SK-N-SH treated with all-trans-retinoic acid at 6 μM for 48 hours (cell line): ENCODE measurements at regions not wholly inside any gene's neighbourhood (a gene's known extent, or its start where the extent isn't known, plus 50 kb on each side); places are given as distances from the start of the nearest gene placed in this dataset.

Experiments
- ATAC-seq: fragments of 200-7000 bp; cut with Tn5 transposase; 3 replicates; pipeline ENCODE4 v1.9.1; 2020; ENCODE audit warnings: mild to moderate bottlenecking, moderate library complexity
- ARNTL ChIP-seq: fragments of 450-650 bp; formaldehyde crosslinking; IDR thresholded peaks from 2 replicates; pipeline ENCODE4 v1.5.0; 2020; ENCODE audit warnings: low read depth, mild to moderate bottlenecking, moderate library complexity, borderline replicate concordance
- ESRRG ChIP-seq: fragments of 250-450 bp; sonication (Bioruptor Pico); IDR thresholded peaks from 2 replicates; pipeline ENCODE4 v1.6.1; 2021; ENCODE audit warnings: mild to moderate bottlenecking
- GLIS3 ChIP-seq: fragments of 250-450 bp; sonication (Bioruptor Pico); IDR thresholded peaks from 2 replicates; pipeline ENCODE4 v1.5.0; 2020; ENCODE audit warnings: mild to moderate bottlenecking, moderate library complexity
- ISL1 ChIP-seq: fragments of 250-450 bp; sonication (Bioruptor Pico); IDR thresholded peaks from 2 replicates; pipeline ENCODE4 v2.1.2; 2022; ENCODE audit warnings: mild to moderate bottlenecking, moderate library complexity
- OSR1 ChIP-seq: fragments of 250-450 bp; sonication (Bioruptor Pico); IDR thresholded peaks from 2 replicates; pipeline ENCODE4 v1.8.0; 2022; ENCODE audit warnings: moderate library complexity, mild to moderate bottlenecking, inconsistent platforms
- PPARA ChIP-seq: fragments of 250-450 bp; sonication (Bioruptor Pico); IDR thresholded peaks from 2 replicates; pipeline ENCODE4 v1.5.0; 2020; ENCODE audit warnings: mild to moderate bottlenecking, borderline replicate concordance
- RARB ChIP-seq: fragments of 250-450 bp; sonication (Bioruptor Pico); IDR thresholded peaks from 2 replicates; pipeline ENCODE4 v1.8.0; 2021; ENCODE audit warnings: mild to moderate bottlenecking, moderate library complexity
- SNAI2 ChIP-seq: fragments of 250-450 bp; sonication (Bioruptor Pico); IDR thresholded peaks from 2 replicates; pipeline ENCODE4 v1.5.0; 2020; ENCODE audit warnings: mild to moderate bottlenecking, moderate library complexity
- TCF4 ChIP-seq: fragments of 250-450 bp; sonication (Bioruptor Pico); IDR thresholded peaks from 2 replicates; pipeline ENCODE4 v1.8.0; 2021; ENCODE audit warnings: mild to moderate bottlenecking, moderate library complexity, borderline replicate concordance
- TOX ChIP-seq: fragments of 250-450 bp; sonication (Bioruptor Pico); IDR thresholded peaks from 2 replicates; pipeline ENCODE4 v1.8.0; 2021; ENCODE audit warnings: mild to moderate bottlenecking, moderate library complexity, borderline replicate concordance
- ZC3H10 ChIP-seq: fragments of 250-450 bp; sonication (Bioruptor Pico); IDR thresholded peaks from 2 replicates; pipeline ENCODE4 v1.5.1; 2021; ENCODE audit warnings: mild to moderate bottlenecking, moderate library complexity
- ZFP3 ChIP-seq: fragments of 250-450 bp; sonication (Bioruptor Pico); IDR thresholded peaks from 2 replicates; pipeline ENCODE4 v1.5.0; 2020; ENCODE audit warnings: mild to moderate bottlenecking, moderate library complexity
- ZFP30 ChIP-seq: fragments of 450-650 bp; formaldehyde crosslinking; IDR thresholded peaks from 2 replicates; pipeline ENCODE4 v1.5.0; 2022; ENCODE audit warnings: mild to moderate bottlenecking, moderate library complexity
- ZNF565 ChIP-seq: fragments of 450-650 bp; formaldehyde crosslinking; conservative IDR thresholded peaks from 2 replicates; pipeline ENCODE4 v1.5.0; 2020; ENCODE audit warnings: low read depth, mild to moderate bottlenecking, moderate library complexity
- ZNF70 ChIP-seq: fragments of 450-650 bp; formaldehyde crosslinking; IDR thresholded peaks from 2 replicates; pipeline ENCODE4 v1.5.0; 2020; ENCODE audit warnings: mild to moderate bottlenecking, moderate library complexity
- TF ChIP-seq, protein P1 (sequence below): fragments of 250-450 bp; sonication (Bioruptor Pico); IDR thresholded peaks from 2 replicates; pipeline ENCODE4 v1.8.0; 2021; ENCODE audit warnings: low read depth, mild to moderate bottlenecking, moderate library complexity, borderline replicate concordance
- TF ChIP-seq, protein P2 (sequence below): fragments of 250-450 bp; sonication (Bioruptor Pico); IDR thresholded peaks from 2 replicates; pipeline ENCODE4 v1.5.0; 2020; ENCODE audit warnings: mild to moderate bottlenecking, moderate library complexity
- TF ChIP-seq, protein P3 (sequence below): fragments of 250-450 bp; sonication (Bioruptor Pico); IDR thresholded peaks from 2 replicates; pipeline ENCODE4 v1.5.1; 2021; ENCODE audit warnings: mild to moderate bottlenecking, moderate library complexity
- TF ChIP-seq, protein P4 (sequence below): fragments of 250-450 bp; sonication (Bioruptor Pico); IDR thresholded peaks from 2 replicates; pipeline ENCODE4 v1.5.1; 2020; ENCODE audit warnings: low read depth, mild to moderate bottlenecking, moderate library complexity
- TF ChIP-seq, protein P5 (sequence below): fragments of 250-450 bp; sonication (Bioruptor Pico); IDR thresholded peaks from 2 replicates; pipeline ENCODE4 v1.8.0; 2020; ENCODE audit warnings: mild to moderate bottlenecking, moderate library complexity, borderline replicate concordance

DNA sequence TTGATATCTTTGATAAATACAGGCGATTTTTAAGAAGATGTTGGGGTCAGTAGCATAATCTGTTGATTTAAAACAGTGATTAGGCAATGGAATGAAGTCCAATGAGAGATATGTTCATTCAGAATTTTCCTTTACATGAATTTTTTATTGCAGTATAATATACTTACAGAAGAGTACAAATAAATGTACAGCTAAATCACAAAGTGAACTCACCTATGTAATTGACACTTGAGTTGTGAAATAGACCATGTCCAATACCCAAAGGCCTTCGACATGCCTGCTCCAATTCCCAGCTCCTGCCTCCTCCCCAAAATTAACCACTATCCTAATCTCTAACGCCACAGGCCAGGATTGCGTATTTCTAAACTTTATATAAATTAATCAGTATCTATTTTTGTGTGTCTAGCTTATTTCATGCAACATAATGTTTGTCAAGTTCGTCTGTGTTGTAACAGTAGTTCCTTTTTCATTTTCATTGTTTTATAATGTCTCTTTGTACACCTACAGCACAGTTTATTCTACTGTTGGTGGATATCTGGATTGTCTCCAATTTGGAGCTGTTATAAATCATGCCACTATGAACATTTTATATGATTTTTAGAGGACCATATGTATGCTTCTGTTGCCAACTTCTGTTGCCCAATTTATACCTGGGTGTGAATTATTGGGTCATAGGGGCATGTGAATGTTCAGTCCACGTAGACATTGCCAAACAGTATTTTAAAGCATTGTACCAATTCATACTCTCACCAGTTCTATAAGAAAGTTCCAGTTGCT lies 208.3 kb downstream of the TLE1 start:
- ATAC-seq: no peak
- TF ChIP-seq, protein P1, sequence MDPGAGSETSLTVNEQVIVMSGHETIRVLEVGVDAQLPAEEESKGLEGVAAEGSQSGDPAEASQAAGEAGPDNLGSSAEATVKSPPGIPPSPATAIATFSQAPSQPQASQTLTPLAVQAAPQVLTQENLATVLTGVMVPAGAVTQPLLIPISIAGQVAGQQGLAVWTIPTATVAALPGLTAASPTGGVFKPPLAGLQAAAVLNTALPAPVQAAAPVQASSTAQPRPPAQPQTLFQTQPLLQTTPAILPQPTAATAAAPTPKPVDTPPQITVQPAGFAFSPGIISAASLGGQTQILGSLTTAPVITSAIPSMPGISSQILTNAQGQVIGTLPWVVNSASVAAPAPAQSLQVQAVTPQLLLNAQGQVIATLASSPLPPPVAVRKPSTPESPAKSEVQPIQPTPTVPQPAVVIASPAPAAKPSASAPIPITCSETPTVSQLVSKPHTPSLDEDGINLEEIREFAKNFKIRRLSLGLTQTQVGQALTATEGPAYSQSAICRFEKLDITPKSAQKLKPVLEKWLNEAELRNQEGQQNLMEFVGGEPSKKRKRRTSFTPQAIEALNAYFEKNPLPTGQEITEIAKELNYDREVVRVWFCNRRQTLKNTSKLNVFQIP: no peak

DNA sequence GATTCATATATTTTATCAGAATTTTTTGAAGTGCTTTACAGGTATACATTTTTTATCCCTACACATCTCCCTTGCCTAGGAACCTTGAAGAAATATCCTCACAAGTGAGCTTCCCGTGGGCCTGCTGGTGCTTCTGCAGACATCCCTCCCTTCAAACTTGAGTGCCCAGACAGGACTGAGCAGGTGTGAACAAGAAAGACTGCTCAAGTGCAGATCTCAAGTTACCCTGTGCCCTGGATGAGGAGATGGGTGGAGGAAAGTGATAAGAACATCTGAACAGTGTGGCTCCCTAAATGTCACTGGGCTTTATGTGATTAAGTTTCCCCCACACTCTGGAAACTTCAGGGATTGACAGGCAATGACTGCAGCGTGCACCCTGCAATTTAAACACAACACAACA lies 209.8 kb downstream of the TLE1 start:
- TF ChIP-seq, protein P2, sequence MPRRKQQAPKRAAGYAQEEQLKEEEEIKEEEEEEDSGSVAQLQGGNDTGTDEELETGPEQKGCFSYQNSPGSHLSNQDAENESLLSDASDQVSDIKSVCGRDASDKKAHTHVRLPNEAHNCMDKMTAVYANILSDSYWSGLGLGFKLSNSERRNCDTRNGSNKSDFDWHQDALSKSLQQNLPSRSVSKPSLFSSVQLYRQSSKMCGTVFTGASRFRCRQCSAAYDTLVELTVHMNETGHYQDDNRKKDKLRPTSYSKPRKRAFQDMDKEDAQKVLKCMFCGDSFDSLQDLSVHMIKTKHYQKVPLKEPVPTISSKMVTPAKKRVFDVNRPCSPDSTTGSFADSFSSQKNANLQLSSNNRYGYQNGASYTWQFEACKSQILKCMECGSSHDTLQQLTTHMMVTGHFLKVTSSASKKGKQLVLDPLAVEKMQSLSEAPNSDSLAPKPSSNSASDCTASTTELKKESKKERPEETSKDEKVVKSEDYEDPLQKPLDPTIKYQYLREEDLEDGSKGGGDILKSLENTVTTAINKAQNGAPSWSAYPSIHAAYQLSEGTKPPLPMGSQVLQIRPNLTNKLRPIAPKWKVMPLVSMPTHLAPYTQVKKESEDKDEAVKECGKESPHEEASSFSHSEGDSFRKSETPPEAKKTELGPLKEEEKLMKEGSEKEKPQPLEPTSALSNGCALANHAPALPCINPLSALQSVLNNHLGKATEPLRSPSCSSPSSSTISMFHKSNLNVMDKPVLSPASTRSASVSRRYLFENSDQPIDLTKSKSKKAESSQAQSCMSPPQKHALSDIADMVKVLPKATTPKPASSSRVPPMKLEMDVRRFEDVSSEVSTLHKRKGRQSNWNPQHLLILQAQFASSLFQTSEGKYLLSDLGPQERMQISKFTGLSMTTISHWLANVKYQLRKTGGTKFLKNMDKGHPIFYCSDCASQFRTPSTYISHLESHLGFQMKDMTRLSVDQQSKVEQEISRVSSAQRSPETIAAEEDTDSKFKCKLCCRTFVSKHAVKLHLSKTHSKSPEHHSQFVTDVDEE (CRISPR knock-in tag): no peak
- TF ChIP-seq, protein P1: no peak
- TF ChIP-seq GLIS3 (no peak), OSR1 (CRISPR knock-in tag) (no peak), ARNTL (CRISPR knock-in tag) (no peak), TCF4 (no peak), ZFP3 (no peak), ESRRG (no peak), SNAI2 (CRISPR knock-in tag) (no peak), ISL1 (CRISPR knock-in tag) (no peak), PPARA (CRISPR knock-in tag) (no peak), ZNF565 (CRISPR knock-in tag) (no peak), RARB (CRISPR knock-in tag) (no peak), ZNF70 (CRISPR knock-in tag) (no peak)
- TF ChIP-seq, protein P3, sequence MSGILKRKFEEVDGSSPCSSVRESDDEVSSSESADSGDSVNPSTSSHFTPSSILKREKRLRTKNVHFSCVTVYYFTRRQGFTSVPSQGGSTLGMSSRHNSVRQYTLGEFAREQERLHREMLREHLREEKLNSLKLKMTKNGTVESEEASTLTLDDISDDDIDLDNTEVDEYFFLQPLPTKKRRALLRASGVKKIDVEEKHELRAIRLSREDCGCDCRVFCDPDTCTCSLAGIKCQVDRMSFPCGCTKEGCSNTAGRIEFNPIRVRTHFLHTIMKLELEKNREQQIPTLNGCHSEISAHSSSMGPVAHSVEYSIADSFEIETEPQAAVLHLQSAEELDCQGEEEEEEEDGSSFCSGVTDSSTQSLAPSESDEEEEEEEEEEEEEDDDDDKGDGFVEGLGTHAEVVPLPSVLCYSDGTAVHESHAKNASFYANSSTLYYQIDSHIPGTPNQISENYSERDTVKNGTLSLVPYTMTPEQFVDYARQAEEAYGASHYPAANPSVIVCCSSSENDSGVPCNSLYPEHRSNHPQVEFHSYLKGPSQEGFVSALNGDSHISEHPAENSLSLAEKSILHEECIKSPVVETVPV: no peak
- TF ChIP-seq, protein P4, sequence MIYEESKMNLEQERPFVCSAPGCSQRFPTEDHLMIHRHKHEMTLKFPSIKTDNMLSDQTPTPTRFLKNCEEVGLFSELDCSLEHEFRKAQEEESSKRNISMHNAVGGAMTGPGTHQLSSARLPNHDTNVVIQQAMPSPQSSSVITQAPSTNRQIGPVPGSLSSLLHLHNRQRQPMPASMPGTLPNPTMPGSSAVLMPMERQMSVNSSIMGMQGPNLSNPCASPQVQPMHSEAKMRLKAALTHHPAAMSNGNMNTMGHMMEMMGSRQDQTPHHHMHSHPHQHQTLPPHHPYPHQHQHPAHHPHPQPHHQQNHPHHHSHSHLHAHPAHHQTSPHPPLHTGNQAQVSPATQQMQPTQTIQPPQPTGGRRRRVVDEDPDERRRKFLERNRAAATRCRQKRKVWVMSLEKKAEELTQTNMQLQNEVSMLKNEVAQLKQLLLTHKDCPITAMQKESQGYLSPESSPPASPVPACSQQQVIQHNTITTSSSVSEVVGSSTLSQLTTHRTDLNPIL: no peak
- TF ChIP-seq, protein P5, sequence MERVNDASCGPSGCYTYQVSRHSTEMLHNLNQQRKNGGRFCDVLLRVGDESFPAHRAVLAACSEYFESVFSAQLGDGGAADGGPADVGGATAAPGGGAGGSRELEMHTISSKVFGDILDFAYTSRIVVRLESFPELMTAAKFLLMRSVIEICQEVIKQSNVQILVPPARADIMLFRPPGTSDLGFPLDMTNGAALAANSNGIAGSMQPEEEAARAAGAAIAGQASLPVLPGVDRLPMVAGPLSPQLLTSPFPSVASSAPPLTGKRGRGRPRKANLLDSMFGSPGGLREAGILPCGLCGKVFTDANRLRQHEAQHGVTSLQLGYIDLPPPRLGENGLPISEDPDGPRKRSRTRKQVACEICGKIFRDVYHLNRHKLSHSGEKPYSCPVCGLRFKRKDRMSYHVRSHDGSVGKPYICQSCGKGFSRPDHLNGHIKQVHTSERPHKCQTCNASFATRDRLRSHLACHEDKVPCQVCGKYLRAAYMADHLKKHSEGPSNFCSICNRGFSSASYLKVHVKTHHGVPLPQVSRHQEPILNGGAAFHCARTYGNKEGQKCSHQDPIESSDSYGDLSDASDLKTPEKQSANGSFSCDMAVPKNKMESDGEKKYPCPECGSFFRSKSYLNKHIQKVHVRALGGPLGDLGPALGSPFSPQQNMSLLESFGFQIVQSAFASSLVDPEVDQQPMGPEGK (CRISPR knock-in tag): no peak
- no peak for ATAC-seq

DNA sequence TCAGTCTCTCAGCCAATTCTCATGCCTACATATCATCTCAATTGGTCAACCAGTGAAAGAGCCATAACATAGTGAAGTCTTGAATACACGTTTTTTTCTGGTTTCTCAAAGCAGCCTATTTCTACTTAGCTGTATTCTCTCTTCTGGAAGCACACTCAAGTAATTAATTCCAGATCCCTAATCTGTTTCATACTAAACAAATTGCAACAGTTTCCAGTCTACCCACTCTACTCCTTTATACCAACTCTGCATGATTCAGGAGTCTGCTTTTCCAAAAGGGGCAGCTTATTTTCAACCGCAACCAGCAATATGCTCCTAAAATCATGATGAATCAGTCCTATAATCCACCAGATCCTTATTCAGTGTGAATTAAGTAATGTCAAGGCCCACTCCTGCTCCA lies 211.7 kb downstream of the TLE1 start:
- ATAC-seq: peak; percentile 79
- no peak for TF ChIP-seq ZC3H10
- TF ChIP-seq PPARA (CRISPR knock-in tag): no peak
- no peak for TF ChIP-seq RARB (CRISPR knock-in tag)
- TF ChIP-seq ESRRG: no peak
- peak; percentile 44; the same call in 1 of the 2 replicates for TF ChIP-seq TCF4
- no peak for TF ChIP-seq GLIS3
- TF ChIP-seq ZFP30: peak; percentile 72
- TF ChIP-seq, protein P3: no peak
- no peak for TF ChIP-seq TOX (CRISPR knock-in tag)
- TF ChIP-seq OSR1 (CRISPR knock-in tag): no peak
- no peak for TF ChIP-seq ARNTL (CRISPR knock-in tag)
